ENCODE measurements at regions not wholly inside any gene's neighbourhood (a gene's known extent, or its start where the extent isn't known, plus 50 kb on each side); places are given as distances from the start of the nearest gene placed in this dataset.
A peak's percentile ranks its signal among the peaks of the same experiment; 100 is the strongest.

DNA sequence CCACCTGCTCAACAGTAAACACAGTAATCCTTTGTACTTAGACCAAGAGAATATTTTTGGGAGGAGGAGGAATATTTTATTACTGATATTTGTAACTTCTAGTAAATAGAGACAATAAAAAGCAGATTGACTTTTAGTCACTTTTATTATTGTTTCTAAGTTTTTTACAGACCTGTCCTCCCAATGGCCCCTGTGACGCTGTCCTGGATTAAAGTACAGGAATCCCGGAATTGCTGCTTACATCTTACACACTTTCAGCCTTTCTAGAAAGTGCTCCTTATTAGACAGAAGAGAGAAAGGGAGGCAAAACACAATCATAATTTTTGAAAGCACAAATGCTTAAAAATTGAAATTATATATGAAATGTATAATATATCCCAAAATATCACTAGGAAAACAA, 86.4 kb upstream of the PRKG1 start:
- no peak overlapping the region for H4K8ac ChIP-seq (ENCODE audit: low read depth, low read length)
- no peak for DNase-seq
- no peak overlapping the region for H3K4ac ChIP-seq (ENCODE audit: low read depth, low read length)
- H2BK15ac ChIP-seq (replicated peaks; ENCODE audit: low read depth) = no peak overlapping the region
- no peak overlapping the region for H4K5ac ChIP-seq (ENCODE audit: low read length)
- H3K9ac ChIP-seq (ENCODE audit: low read length) = no peak overlapping the region
- no peak overlapping the region for H2AK5ac ChIP-seq (ENCODE audit: low read length)
- peaks cover 7% of the 10 kb centered on the region for H3K27me3 ChIP-seq (ENCODE audit: insufficient read depth, low read length, poor library complexity)
- no peak overlapping the region for H3K4me3 ChIP-seq (ENCODE audit: low read length)
- no peak overlapping the region for H3K27ac ChIP-seq (ENCODE audit: low read depth, low read length)
- no peak overlapping the region for H3K4me2 ChIP-seq (ENCODE audit: low read length)
- no peak overlapping the region for H3K56ac ChIP-seq (ENCODE audit: low read length)
- no peak overlapping the region for H2BK120ac ChIP-seq (ENCODE audit: low read depth, low read length)
- no peaks in the 10 kb centered on the region for H3K36me3 ChIP-seq (ENCODE audit: control insufficient read depth, insufficient read depth, low read length)
- H3K79me2 ChIP-seq (ENCODE audit: control insufficient read depth, insufficient read depth, low read length) = no peaks in the 10 kb centered on the region
- WGBS (ENCODE audit: extremely low coverage, insufficient coverage, low lambda C conversion rate) = no CpG with 5 or more reads among the region's 2 CpGs
- no peak overlapping the region for H3K23ac ChIP-seq (ENCODE audit: low read length)
- H3K18ac ChIP-seq (ENCODE audit: low read length) = no peak overlapping the region
- no peak overlapping the region for H2BK5ac ChIP-seq (ENCODE audit: low read length)
- no peaks in the 10 kb centered on the region for H3K79me1 ChIP-seq (ENCODE audit: low read length)
- no peaks in the 10 kb centered on the region for H3K4me1 ChIP-seq (ENCODE audit: control insufficient read depth, low read depth, low read length)

DNA sequence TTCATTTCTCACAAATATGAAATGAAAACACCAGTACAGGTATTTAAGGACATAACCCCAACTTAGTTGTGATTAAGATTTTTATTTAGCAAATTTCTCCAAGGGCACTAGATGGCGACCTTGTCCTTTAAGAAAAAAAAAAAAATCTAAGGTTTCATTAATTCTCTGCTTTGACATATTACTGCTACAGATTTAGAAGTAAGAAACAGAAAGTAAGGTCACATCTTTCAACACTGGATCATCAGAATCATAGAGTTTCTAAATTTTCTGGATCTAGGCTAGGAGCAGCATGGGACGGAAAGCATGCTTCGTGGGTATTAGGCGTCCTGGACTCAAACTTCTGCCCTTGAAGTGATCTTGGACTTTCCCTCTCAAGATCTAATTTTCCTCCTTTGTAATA, 85.5 kb upstream of the PRKG1 start:
- Histone ChIP-seq H2AK5ac (ENCODE audit: low read length) (no peak overlapping the region), H3K79me1 (ENCODE audit: low read length) (no peaks in the 10 kb centered on the region), H3K4me1 (ENCODE audit: control insufficient read depth, low read depth, low read length) (no peaks in the 10 kb centered on the region), H2BK15ac (replicated peaks; ENCODE audit: low read depth) (no peak overlapping the region), H3K79me2 (ENCODE audit: control insufficient read depth, insufficient read depth, low read length) (no peaks in the 10 kb centered on the region), H3K9ac (ENCODE audit: low read length) (no peak overlapping the region), H3K56ac (ENCODE audit: low read length) (no peak overlapping the region), H4K8ac (ENCODE audit: low read depth, low read length) (no peak overlapping the region), H3K4me3 (ENCODE audit: low read length) (no peak overlapping the region), H2BK5ac (ENCODE audit: low read length) (no peak overlapping the region), H3K18ac (ENCODE audit: low read length) (no peak overlapping the region), H3K27me3 (ENCODE audit: insufficient read depth, low read length, poor library complexity) (peaks cover 7% of the 10 kb centered on the region), H3K36me3 (ENCODE audit: control insufficient read depth, insufficient read depth, low read length) (no peaks in the 10 kb centered on the region), H4K5ac (ENCODE audit: low read length) (no peak overlapping the region), H3K27ac (ENCODE audit: low read depth, low read length) (no peak overlapping the region), H2BK120ac (ENCODE audit: low read depth, low read length) (no peak overlapping the region), H3K23ac (ENCODE audit: low read length) (no peak overlapping the region), H3K4ac (ENCODE audit: low read depth, low read length) (no peak overlapping the region), H3K4me2 (ENCODE audit: low read length) (no peak overlapping the region)
- peak; percentile 14 for DNase-seq
- WGBS (ENCODE audit: extremely low coverage, insufficient coverage, low lambda C conversion rate) = no CpG with 5 or more reads among the region's 4 CpGs

DNA sequence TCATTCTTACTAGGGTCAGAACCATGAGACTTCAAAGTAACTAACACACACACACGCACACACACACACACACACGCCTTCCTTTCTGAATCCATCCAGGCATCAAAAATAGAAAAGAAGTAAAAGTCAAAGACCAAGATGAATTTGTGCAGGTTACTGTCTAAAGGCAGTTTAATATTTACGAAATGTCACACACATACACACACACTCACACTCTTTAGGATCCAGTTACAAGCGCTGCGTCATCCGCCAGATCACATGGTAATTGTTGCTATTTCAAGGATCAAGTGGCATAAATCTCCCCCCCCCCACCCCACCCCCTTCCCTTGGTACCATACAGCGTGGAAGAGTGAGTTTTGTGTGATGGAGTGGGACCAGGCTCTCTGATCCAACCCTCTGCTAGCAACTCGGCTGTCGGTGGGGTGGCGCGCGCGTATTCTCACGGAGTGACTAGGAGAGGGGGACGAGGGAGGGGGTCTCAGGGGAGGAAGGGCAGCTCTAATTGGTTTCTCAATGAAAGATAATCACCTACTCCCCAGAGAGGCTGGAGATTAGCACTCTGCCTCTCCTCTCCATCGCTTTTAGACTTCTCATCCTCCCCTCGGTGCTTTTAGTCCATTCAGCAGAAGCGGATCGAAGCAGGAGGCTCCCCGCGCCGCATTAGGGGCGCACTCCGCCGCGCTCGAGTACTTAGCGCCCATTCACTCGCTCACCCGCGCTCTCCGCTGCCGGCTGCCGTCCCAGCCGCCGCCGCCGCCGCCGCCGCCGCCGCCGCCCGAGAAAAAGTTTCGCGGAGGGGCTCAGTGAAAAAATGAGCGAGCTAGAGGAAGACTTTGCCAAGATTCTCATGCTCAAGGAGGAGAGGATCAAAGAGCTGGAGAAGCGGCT, 83.5 kb upstream of the PRKG1 start:
- H3K79me1 ChIP-seq (ENCODE audit: low read length) = no peaks in the 10 kb centered on the region
- H3K23ac ChIP-seq (ENCODE audit: low read length) = no peak overlapping the region
- DNase-seq = peak; percentile 41
- no peak overlapping the region for H3K4ac ChIP-seq (ENCODE audit: low read depth, low read length)
- H3K27ac ChIP-seq (ENCODE audit: low read depth, low read length) = no peak overlapping the region
- H3K27me3 ChIP-seq (ENCODE audit: insufficient read depth, low read length, poor library complexity) = peaks cover 7% of the 10 kb centered on the region
- H3K4me1 ChIP-seq (ENCODE audit: control insufficient read depth, low read depth, low read length) = no peaks in the 10 kb centered on the region
- peak overlapping the region; percentile 49 for H3K9ac ChIP-seq (ENCODE audit: low read length)
- WGBS (ENCODE audit: extremely low coverage, insufficient coverage, low lambda C conversion rate) = no CpG with 5 or more reads among the region's 49 CpGs
- H4K8ac ChIP-seq (ENCODE audit: low read depth, low read length) = no peak overlapping the region
- H4K5ac ChIP-seq (ENCODE audit: low read length) = no peak overlapping the region
- no peak overlapping the region for H2BK5ac ChIP-seq (ENCODE audit: low read length)
- H3K4me2 ChIP-seq (ENCODE audit: low read length) = peak overlapping the region; percentile 81
- H3K18ac ChIP-seq (ENCODE audit: low read length) = no peak overlapping the region
- no peaks in the 10 kb centered on the region for H3K36me3 ChIP-seq (ENCODE audit: control insufficient read depth, insufficient read depth, low read length)
- no peak overlapping the region for H2AK5ac ChIP-seq (ENCODE audit: low read length)
- no peak overlapping the region for H3K56ac ChIP-seq (ENCODE audit: low read length)
- no peaks in the 10 kb centered on the region for H3K79me2 ChIP-seq (ENCODE audit: control insufficient read depth, insufficient read depth, low read length)
- no peak overlapping the region for H2BK120ac ChIP-seq (ENCODE audit: low read depth, low read length)
- peak overlapping the region; percentile 49 for H3K4me3 ChIP-seq (ENCODE audit: low read length)
- no peak overlapping the region for H2BK15ac ChIP-seq (replicated peaks; ENCODE audit: low read depth)

DNA sequence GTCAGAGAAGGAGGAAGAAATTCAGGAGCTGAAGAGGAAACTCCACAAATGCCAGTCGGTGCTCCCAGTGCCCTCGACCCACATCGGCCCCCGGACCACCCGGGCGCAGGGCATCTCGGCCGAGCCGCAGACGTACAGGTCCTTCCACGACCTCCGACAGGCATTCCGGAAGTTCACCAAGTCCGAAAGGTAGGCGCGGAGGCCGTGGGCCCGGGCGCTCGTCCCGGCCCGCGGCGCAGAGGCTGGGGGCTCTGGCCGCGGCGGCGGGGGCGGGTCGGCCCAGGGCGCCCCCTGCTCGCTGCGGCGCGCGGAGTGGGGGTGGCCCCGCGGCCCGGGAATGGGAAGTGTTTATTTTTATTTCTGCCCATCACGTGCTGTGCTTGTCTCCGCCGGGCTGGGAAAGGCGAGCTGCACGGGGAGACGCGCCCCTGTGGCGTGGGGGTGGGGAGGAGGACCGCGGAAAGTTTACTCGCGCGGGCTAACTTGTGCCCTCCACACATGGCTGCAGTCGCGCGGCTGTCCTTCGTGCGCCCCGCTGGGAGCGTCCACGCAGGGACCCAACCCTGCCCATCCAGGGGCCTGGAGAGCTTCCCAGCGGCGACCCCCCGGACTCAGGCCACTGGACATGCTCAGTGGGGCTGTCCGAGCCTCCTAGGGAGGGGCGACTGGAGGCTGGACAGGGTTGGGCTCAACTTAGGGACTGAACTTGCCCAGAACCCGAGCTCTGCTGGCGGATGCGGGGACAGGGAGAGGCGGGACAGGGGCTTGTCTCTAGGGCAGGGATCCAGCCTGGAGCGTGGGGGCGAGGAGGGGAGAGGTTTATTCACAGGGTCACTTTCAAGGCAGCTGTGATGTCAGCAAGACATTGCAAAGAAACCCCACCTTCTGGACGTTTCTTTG, 82.6 kb upstream of the PRKG1 start:
- Histone ChIP-seq H3K4ac (ENCODE audit: low read depth, low read length) (no peak overlapping the region), H3K56ac (ENCODE audit: low read length) (peak overlapping the region; percentile 74), H4K8ac (ENCODE audit: low read depth, low read length) (no peak overlapping the region), H3K36me3 (ENCODE audit: control insufficient read depth, insufficient read depth, low read length) (no peaks in the 10 kb centered on the region), H3K4me2 (ENCODE audit: low read length) (peak overlapping the region; percentile 81), H3K4me3 (ENCODE audit: low read length) (peak overlapping the region; percentile 49), H3K4me1 (ENCODE audit: control insufficient read depth, low read depth, low read length) (no peaks in the 10 kb centered on the region), H3K23ac (ENCODE audit: low read length) (peak overlapping the region; percentile 16), H3K79me1 (ENCODE audit: low read length) (no peaks in the 10 kb centered on the region), H3K79me2 (ENCODE audit: control insufficient read depth, insufficient read depth, low read length) (no peaks in the 10 kb centered on the region), H2BK5ac (ENCODE audit: low read length) (no peak overlapping the region), H2BK120ac (ENCODE audit: low read depth, low read length) (no peak overlapping the region), H3K27ac (ENCODE audit: low read depth, low read length) (no peak overlapping the region), H2AK5ac (ENCODE audit: low read length) (no peak overlapping the region), H4K5ac (ENCODE audit: low read length) (no peak overlapping the region), H2BK15ac (replicated peaks; ENCODE audit: low read depth) (no peak overlapping the region), H3K27me3 (ENCODE audit: insufficient read depth, low read length, poor library complexity) (peaks cover 7% of the 10 kb centered on the region), H3K18ac (ENCODE audit: low read length) (no peak overlapping the region), H3K9ac (ENCODE audit: low read length) (peak overlapping the region; percentile 51)
- peak; percentile 44 for DNase-seq
- no CpG with 5 or more reads among the region's 72 CpGs for WGBS (ENCODE audit: extremely low coverage, insufficient coverage, low lambda C conversion rate)

DNA sequence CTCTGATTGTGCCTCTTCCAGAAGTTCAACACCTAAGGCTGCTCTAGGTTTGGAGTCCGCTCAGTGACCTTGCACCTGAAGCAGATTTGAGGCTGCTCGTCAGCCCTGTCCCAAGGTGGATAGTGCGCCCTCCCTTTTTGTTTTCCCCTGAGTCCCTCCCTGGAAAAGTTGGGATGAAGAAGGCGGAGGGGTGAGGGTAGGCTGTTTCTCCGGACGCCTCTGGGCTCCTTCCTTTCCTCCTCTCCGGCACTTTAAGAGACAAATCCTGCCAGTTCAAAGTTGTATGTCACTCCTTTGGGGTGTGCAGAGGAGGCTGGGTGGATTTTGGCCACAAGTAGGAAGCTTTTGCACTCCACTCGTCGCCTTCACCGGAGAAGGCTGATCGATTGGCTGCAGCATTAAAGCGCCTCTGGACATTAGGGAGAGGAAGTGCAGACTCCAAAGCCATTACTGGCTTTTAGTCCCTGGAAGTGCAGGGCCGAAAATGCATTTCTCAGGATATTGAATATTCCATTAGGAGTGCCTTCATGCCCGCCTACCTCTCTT, 81.9 kb upstream of the PRKG1 start:
- Histone ChIP-seq H3K79me1 (ENCODE audit: low read length) (no peaks in the 10 kb centered on the region), H4K8ac (ENCODE audit: low read depth, low read length) (no peak overlapping the region), H3K9ac (ENCODE audit: low read length) (no peak overlapping the region), H3K18ac (ENCODE audit: low read length) (no peak overlapping the region), H3K79me2 (ENCODE audit: control insufficient read depth, insufficient read depth, low read length) (no peaks in the 10 kb centered on the region), H4K5ac (ENCODE audit: low read length) (no peak overlapping the region), H3K27me3 (ENCODE audit: insufficient read depth, low read length, poor library complexity) (peaks cover 7% of the 10 kb centered on the region), H3K4me2 (ENCODE audit: low read length) (peak overlapping the region; percentile 81), H2BK5ac (ENCODE audit: low read length) (no peak overlapping the region), H2BK15ac (replicated peaks; ENCODE audit: low read depth) (no peak overlapping the region), H2AK5ac (ENCODE audit: low read length) (no peak overlapping the region), H3K27ac (ENCODE audit: low read depth, low read length) (no peak overlapping the region), H3K4me3 (ENCODE audit: low read length) (peak overlapping the region; percentile 24), H2BK120ac (ENCODE audit: low read depth, low read length) (no peak overlapping the region), H3K23ac (ENCODE audit: low read length) (peak overlapping the region; percentile 16), H3K56ac (ENCODE audit: low read length) (peak overlapping the region; percentile 62), H3K36me3 (ENCODE audit: control insufficient read depth, insufficient read depth, low read length) (no peaks in the 10 kb centered on the region), H3K4me1 (ENCODE audit: control insufficient read depth, low read depth, low read length) (no peaks in the 10 kb centered on the region), H3K4ac (ENCODE audit: low read depth, low read length) (no peak overlapping the region)
- no CpG with 5 or more reads among the region's 14 CpGs for WGBS (ENCODE audit: extremely low coverage, insufficient coverage, low lambda C conversion rate)
- no peak for DNase-seq

All from mesendoderm (in vitro differentiated cells).